GM23338 (cell line): ENCODE measurements at regions not wholly inside any gene's neighbourhood (a gene's known extent, or its start where the extent isn't known, plus 50 kb on each side); places are given as distances from the start of the nearest gene placed in this dataset.

Experiments used
- ATAC-seq: fragments of 200-7000 bp; cut with Tn5 transposase; 3 replicates; pipeline ENCODE4 v1.9.1; 2020
- DNase-seq: peaks from one replicate; pipeline ENCODE4 v3.0.0-alpha.2; 2015; ENCODE audit warnings: low spot score
- H2AFZ ChIP-seq: fragments of 200-600 bp; sonication (generic); 2 replicates; pipeline ENCODE4 v1.8.0; 2016; ENCODE audit warnings: antibody characterized with exemption, mild to moderate bottlenecking, moderate library complexity
- H3F3A ChIP-seq: fragments of 200-600 bp; sonication (generic); replicated peaks from 2 replicates; pipeline ENCODE4 v1.8.0; 2017; ENCODE audit warnings: antibody characterized with exemption, mixed run types, low read depth
- H3K27ac ChIP-seq: fragments of 200-600 bp; sonication (generic); 2 replicates; pipeline ENCODE4 v1.6.1; 2016; ENCODE audit warnings: low read depth
- H3K27me3 ChIP-seq: fragments of 200-600 bp; sonication (generic); 2 replicates; pipeline ENCODE4 v1.8.0; 2016; ENCODE audit warnings: mild to moderate bottlenecking, mixed run types, moderate library complexity; ENCODE audit not compliant: insufficient read depth
- H3K36me3 ChIP-seq: fragments of 200-600 bp; sonication (generic); 2 replicates; pipeline ENCODE4 v1.8.0; 2016; ENCODE audit warnings: mild to moderate bottlenecking; ENCODE audit not compliant: insufficient read depth
- H3K4me1 ChIP-seq: fragments of 200-600 bp; sonication (generic); 2 replicates; pipeline ENCODE4 v1.8.0; 2016; ENCODE audit warnings: mild to moderate bottlenecking, moderate library complexity; ENCODE audit not compliant: insufficient read depth
- H3K4me2 ChIP-seq: fragments of 200-600 bp; sonication (generic); 2 replicates; pipeline ENCODE4 v1.7.1; 2017; ENCODE audit warnings: mixed run types
- H3K4me3 ChIP-seq: fragments of 200-600 bp; sonication (generic); 2 replicates; pipeline ENCODE4 v1.6.1; 2016; ENCODE audit warnings: mixed run types
- H3K79me2 ChIP-seq: fragments of 200-600 bp; sonication (generic); replicated peaks from 2 replicates; pipeline ENCODE4 v1.8.0; 2017; ENCODE audit warnings: mild to moderate bottlenecking; ENCODE audit not compliant: insufficient read depth
- H3K9me2 ChIP-seq: fragments of 200-600 bp; sonication (generic); 2 replicates; pipeline ENCODE4 v1.8.0; 2017; ENCODE audit not compliant: insufficient read depth
- H4K20me1 ChIP-seq: fragments of 200-600 bp; sonication (generic); replicated peaks from 2 replicates; pipeline ENCODE4 v1.8.0; 2017; ENCODE audit warnings: mild to moderate bottlenecking; ENCODE audit not compliant: insufficient read depth
- H3K27ac Mint-ChIP-seq: 2 replicates; pipeline ENCODE4 v1.8.0; 2020; ENCODE audit warnings: inconsistent platforms, mild to moderate bottlenecking, moderate library complexity, mixed read lengths
- H3K27me3 Mint-ChIP-seq: 3 replicates; pipeline ENCODE4 v1.8.0; 2022; ENCODE audit warnings: low read depth, mild to moderate bottlenecking, moderate library complexity, mixed read lengths, inconsistent platforms; ENCODE audit not compliant: insufficient read depth, poor library complexity
- H3K36me3 Mint-ChIP-seq: 3 replicates; pipeline ENCODE4 v1.8.0; 2021; ENCODE audit warnings: low read depth, mild to moderate bottlenecking, inconsistent platforms, moderate library complexity, mixed read lengths
- H3K4me1 Mint-ChIP-seq: 3 replicates; pipeline ENCODE4 v1.8.0; 2020; ENCODE audit warnings: mild to moderate bottlenecking, inconsistent platforms, mixed read lengths
- H3K4me3 Mint-ChIP-seq: 3 replicates; pipeline ENCODE4 v1.8.0; 2021; ENCODE audit warnings: moderate library complexity, mild to moderate bottlenecking, inconsistent platforms, mixed read lengths
- H3K9me3 Mint-ChIP-seq: 3 replicates; pipeline ENCODE4 v1.8.0; 2020; ENCODE audit warnings: moderate library complexity, mild to moderate bottlenecking, inconsistent platforms, mixed read lengths
- CREB1 ChIP-seq: fragments of 250-450 bp; sonication (Bioruptor Pico); IDR thresholded peaks from 2 replicates; pipeline ENCODE4 v1.5.0; 2020; ENCODE audit warnings: low read depth, mild to moderate bottlenecking, moderate library complexity
- CTCF ChIP-seq, 2 experiments: fragments of 200-600 bp in 1 of 2; sonication (generic) in 1 of 2; conservative IDR thresholded peaks; 2 replicates each; pipeline versions ENCODE4 v1.5.1 to v1.6.1; 2016 to 2017; ENCODE audit warnings: antibody characterized with exemption in 2 of 2, low read depth in 2 of 2, mild to moderate bottlenecking in 2 of 2, moderate library complexity in 1 of 2
- ETS1 ChIP-seq: IDR thresholded peaks from 2 replicates; pipeline ENCODE4 v1.6.1; 2016; ENCODE audit warnings: antibody characterized with exemption
- EZH2 ChIP-seq: fragments of 200-600 bp; sonication (generic); IDR thresholded peaks from one replicate; pipeline ENCODE4 v1.8.0; 2017; ENCODE audit warnings: antibody characterized with exemption, mild to moderate bottlenecking, low read depth; ENCODE audit not compliant: unreplicated experiment
- EZH2phosphoT487 ChIP-seq: fragments of 200-600 bp; sonication (generic); IDR thresholded peaks from one replicate; pipeline ENCODE4 v1.8.1; 2018; ENCODE audit warnings: antibody characterized with exemption; ENCODE audit not compliant: unreplicated experiment
- JUNB ChIP-seq: IDR thresholded peaks from one replicate; pipeline ENCODE4 v1.6.1; 2016; ENCODE audit warnings: antibody characterized with exemption; ENCODE audit not compliant: unreplicated experiment
- NANOG ChIP-seq: IDR thresholded peaks from 2 replicates; pipeline ENCODE4 v1.6.1; 2016; ENCODE audit warnings: antibody characterized with exemption, borderline replicate concordance
- POLR2AphosphoS5 ChIP-seq: IDR thresholded peaks from 2 replicates; pipeline ENCODE4 v1.6.1; 2016; ENCODE audit warnings: antibody characterized with exemption, low read depth
- REST ChIP-seq: IDR thresholded peaks from one replicate; pipeline ENCODE4 v1.6.1; 2018; ENCODE audit warnings: antibody characterized with exemption; ENCODE audit not compliant: unreplicated experiment
- STAT1 ChIP-seq: IDR thresholded peaks from one replicate; pipeline ENCODE4 v1.6.1; 2016; ENCODE audit warnings: antibody characterized with exemption; ENCODE audit not compliant: unreplicated experiment
- ZNF114 ChIP-seq: fragments of 250-450 bp; sonication (Bioruptor Pico); IDR thresholded peaks from 2 replicates; pipeline ENCODE4 v1.5.0; 2020; ENCODE audit warnings: mild to moderate bottlenecking, moderate library complexity
- ZNF331 ChIP-seq: fragments of 250-450 bp; sonication (Bioruptor Pico); IDR thresholded peaks from 2 replicates; pipeline ENCODE4 v1.5.0; 2020; ENCODE audit warnings: low read depth, mild to moderate bottlenecking, moderate library complexity
- ZNF462 ChIP-seq: fragments of 250-450 bp; sonication (Bioruptor Pico); IDR thresholded peaks from 2 replicates; pipeline ENCODE4 v1.5.0; 2020; ENCODE audit warnings: mild to moderate bottlenecking, moderate library complexity

- Histone ChIP-seq H3K4me2 (no peak overlapping the region), H3K4me1 (no peaks in the 10 kb centered on the region), H3K4me3 (no peak overlapping the region), H3K27me3 (no peaks in the 10 kb centered on the region), H2AFZ (no peak overlapping the region), H3K79me2 (no peaks in the 10 kb centered on the region), H3K36me3 (no peaks in the 10 kb centered on the region), H4K20me1 (no peaks in the 10 kb centered on the region), H3K27ac (no peak overlapping the region), H3F3A (no peaks in the 10 kb centered on the region), H3K9me2 (peaks cover 4% of the 10 kb centered on the region; the same call in 1 of the 2 replicates)
- no peak overlapping the region for H3K4me3 Mint-ChIP-seq
- ATAC-seq (no peak), DNase-seq (no peak)
- TF ChIP-seq EZH2 (no peak), JUNB (no peak), CTCF (conservative IDR thresholded peaks at IDR 0.05; ENCODE audit: low read depth in 2 of 2) (no peak), EZH2phosphoT487 (no peak), ZNF462 (CRISPR knock-in tag) (no peak), ZNF331 (no peak), CREB1 (no peak), ZNF114 (CRISPR knock-in tag) (no peak), STAT1 (no peak), NANOG (no peak), REST (no peak), ETS1 (no peak), POLR2AphosphoS5 (no peak)
- H3K9me3 Mint-ChIP-seq: no peaks in the 10 kb centered on the region; the same call in 2 of the 3 replicates
- H3K27ac Mint-ChIP-seq: no peak overlapping the region
- peaks cover 6% of the 10 kb centered on the region for H3K27me3 Mint-ChIP-seq
- H3K4me1 Mint-ChIP-seq: no peaks in the 10 kb centered on the region
- no peaks in the 10 kb centered on the region for H3K36me3 Mint-ChIP-seq
Observed at GRCh38 chr16:56087626-56088025, 103.7 kb upstream of the GNAO1 start.
